ENCODE measurements at regions not wholly inside any gene's neighbourhood (a gene's known extent, or its start where the extent isn't known, plus 50 kb on each side); places are given as distances from the start of the nearest gene placed in this dataset.

GRCh38 chr15:77543159-77543882, 89.4 kb downstream of the LINGO1 start (continued):
- TF ChIP-seq ZNF883 (CRISPR knock-in tag; IDR thresholded peaks at IDR 0.05; ENCODE audit: not compliant biosample characterization) (peak; percentile 79), SKI (IDR thresholded peaks at IDR 0.05; ENCODE audit: partially characterized antibody) (no peak), E2F1 (CRISPR knock-in tag; IDR thresholded peaks at IDR 0.05) (peak; percentile 71), ZNF264 (CRISPR knock-in tag; IDR thresholded peaks at IDR 0.05) (0 out of 2 replicates have a peak, but pooled peaks have one; percentile 34), FOSL2 (CRISPR knock-in tag; IDR thresholded peaks at IDR 0.05) (no peak; the same call in 1 of the 2 replicates), JDP2 (CRISPR knock-in tag; IDR thresholded peaks at IDR 0.05; ENCODE audit: borderline replicate concordance) (no peak), HNRNPL (IDR thresholded peaks at IDR 0.05; ENCODE audit: low read depth, low read length) (no peak), ZNF329 (CRISPR knock-in tag; IDR thresholded peaks at IDR 0.05; ENCODE audit: low read depth) (peak; percentile 65; the same call in 1 of the 2 replicates), NFIB (CRISPR knock-in tag; IDR thresholded peaks at IDR 0.05; ENCODE audit: borderline replicate concordance) (no peak), TFDP1 (CRISPR knock-in tag; IDR thresholded peaks at IDR 0.05; ENCODE audit: borderline replicate concordance) (peak; percentile 71; the same call in 1 of the 2 replicates), ZNF746 (CRISPR knock-in tag; IDR thresholded peaks at IDR 0.05) (peak; percentile 51; the same call in 1 of the 2 replicates), ZNF484 (CRISPR knock-in tag; IDR thresholded peaks at IDR 0.05; ENCODE audit: borderline replicate concordance, low read depth) (no peak), ZFY (CRISPR knock-in tag; IDR thresholded peaks at IDR 0.05) (peak; percentile 70), SNAPC4 (CRISPR knock-in tag; IDR thresholded peaks at IDR 0.05) (0 out of 2 replicates have a peak, but pooled peaks have one; percentile 22), U2AF1 (optimal IDR thresholded peaks at IDR 0.05; ENCODE audit: low read depth, low read length) (peak; percentile 48), PBX3 (CRISPR knock-in tag; IDR thresholded peaks at IDR 0.05; ENCODE audit: borderline replicate concordance) (no peak), ZSCAN25 (CRISPR knock-in tag; IDR thresholded peaks at IDR 0.05) (no peak; the same call in 1 of the 2 replicates), RXRB (CRISPR knock-in tag; IDR thresholded peaks at IDR 0.05; ENCODE audit: borderline replicate concordance) (0 out of 2 replicates have a peak, but pooled peaks have one; percentile 33), ATF5 (CRISPR knock-in tag; IDR thresholded peaks at IDR 0.05; ENCODE audit: low read depth) (no peak), ZNF780A (CRISPR knock-in tag; IDR thresholded peaks at IDR 0.05) (no peak)

Measured in HepG2 (cell line).